GM12891 (cell line): ENCODE measurements at regions not wholly inside any gene's neighbourhood (a gene's known extent, or its start where the extent isn't known, plus 50 kb on each side); places are given as distances from the start of the nearest gene placed in this dataset.

ENCODE experiments used
- POLR2A ChIP-seq: IDR thresholded peaks from 2 replicates; pipeline ENCODE4 v1.6.1; 2011; ENCODE audit warnings: low read depth, low read length, control low read depth
- SPI1 ChIP-seq: IDR thresholded peaks from 2 replicates; pipeline ENCODE4 v1.6.1; 2011; ENCODE audit warnings: low read depth, low read length, control low read depth

GRCh38 chr18:53991805-53992204 lies 232.7 kb downstream of the MBD2 start:
- TF ChIP-seq POLR2A (no peak), SPI1 (no peak)
